H9 (cell line): ENCODE measurements at regions not wholly inside any gene's neighbourhood (a gene's known extent, or its start where the extent isn't known, plus 50 kb on each side); places are given as distances from the start of the nearest gene placed in this dataset.

Experiments used
- DNase-seq: peaks from one replicate; pipeline ENCODE4 v3.0.0-alpha.2; 2017
- H2AFZ ChIP-seq: one replicate; pipeline ENCODE4 v1.6.1; 2013; ENCODE audit warnings: mild to moderate bottlenecking, low read length, control low read depth, moderate library complexity
- H2AK5ac ChIP-seq: 2 replicates; pipeline ENCODE4 v1.6.1; 2013; ENCODE audit warnings: low read length, control low read depth, mixed read lengths; ENCODE audit not compliant: insufficient read length
- H2BK120ac ChIP-seq: one replicate; pipeline ENCODE4 v1.6.1; 2013; ENCODE audit warnings: low read depth, mild to moderate bottlenecking, low read length, control low read depth, inconsistent platforms; ENCODE audit not compliant: poor library complexity, severe bottlenecking
- H2BK12ac ChIP-seq: 2 replicates; pipeline ENCODE4 v1.6.1; 2013; ENCODE audit warnings: low read length, control low read depth, mixed read lengths, low read depth; ENCODE audit not compliant: insufficient read length
- H2BK15ac ChIP-seq: 2 replicates; pipeline ENCODE4 v1.6.1; 2013; ENCODE audit warnings: low read depth, low read length, control low read depth
- H2BK20ac ChIP-seq: one replicate; pipeline ENCODE4 v1.6.1; 2013; ENCODE audit warnings: low read depth, mild to moderate bottlenecking, low read length, control low read depth, inconsistent platforms; ENCODE audit not compliant: poor library complexity, severe bottlenecking
- H2BK5ac ChIP-seq: 2 replicates; pipeline ENCODE4 v1.6.1; 2013; ENCODE audit warnings: low read length, control low read depth, mixed read lengths; ENCODE audit not compliant: insufficient read length
- H3K14ac ChIP-seq: 2 replicates; pipeline ENCODE4 v1.6.1; 2013; ENCODE audit warnings: low read length, control low read depth; ENCODE audit not compliant: insufficient read depth
- H3K18ac ChIP-seq: 2 replicates; pipeline ENCODE4 v1.6.1; 2013; ENCODE audit warnings: low read depth, mild to moderate bottlenecking, mixed read lengths, low read length, control low read depth; ENCODE audit not compliant: insufficient read length
- H3K23ac ChIP-seq: 2 replicates; pipeline ENCODE4 v1.6.1; 2013; ENCODE audit warnings: low read length, control low read depth, mixed read lengths, low read depth; ENCODE audit not compliant: insufficient read length
- H3K23me2 ChIP-seq: 2 replicates; pipeline ENCODE4 v1.6.1; 2013; ENCODE audit warnings: low read depth, mild to moderate bottlenecking, mixed read lengths, low read length, control low read depth; ENCODE audit not compliant: insufficient read length, poor library complexity, severe bottlenecking
- H3K27ac ChIP-seq: 2 replicates; pipeline ENCODE4 v1.5.1; 2013; ENCODE audit warnings: low read length, control low read depth, mixed read lengths, low read depth; ENCODE audit not compliant: insufficient read length
- H3K27me3 ChIP-seq: 2 replicates; pipeline ENCODE4 v1.6.1; 2013; ENCODE audit warnings: low read length, control low read depth, inconsistent platforms; ENCODE audit not compliant: insufficient read depth
- H3K4ac ChIP-seq: 2 replicates; pipeline ENCODE4 v1.6.1; 2013; ENCODE audit warnings: low read depth, mild to moderate bottlenecking, control low read depth, inconsistent platforms, low read length, moderate library complexity
- H3K4me1 ChIP-seq: 2 replicates; pipeline ENCODE4 v1.6.1; 2013; ENCODE audit warnings: low read length, control low read depth, inconsistent platforms; ENCODE audit not compliant: insufficient read depth
- H3K4me2 ChIP-seq: 2 replicates; pipeline ENCODE4 v1.6.1; 2013; ENCODE audit warnings: low read length, control low read depth, mixed read lengths; ENCODE audit not compliant: insufficient read length, insufficient read depth
- H3K56ac ChIP-seq: 2 replicates; pipeline ENCODE4 v1.6.1; 2013; ENCODE audit warnings: low read depth, mild to moderate bottlenecking, mixed read lengths, low read length, control low read depth; ENCODE audit not compliant: insufficient read length
- H3K79me1 ChIP-seq: 2 replicates; pipeline ENCODE4 v1.6.1; 2013; ENCODE audit warnings: low read depth, mild to moderate bottlenecking, moderate library complexity, low read length, control low read depth, inconsistent platforms; ENCODE audit not compliant: insufficient read depth, poor library complexity, severe bottlenecking
- H3K79me2 ChIP-seq: 2 replicates; pipeline ENCODE4 v1.6.1; 2013; ENCODE audit warnings: low read length, control low read depth, inconsistent platforms; ENCODE audit not compliant: insufficient read depth
- H3K9ac ChIP-seq: 2 replicates; pipeline ENCODE4 v1.6.1; 2013; ENCODE audit warnings: low read length, control low read depth, mixed read lengths; ENCODE audit not compliant: insufficient read length; ENCODE audit errors: extremely low read depth
- H3K9me3 ChIP-seq: one replicate; pipeline ENCODE4 v1.6.1; 2013; ENCODE audit warnings: low read depth, low read length, inconsistent platforms; ENCODE audit not compliant: control insufficient read depth
- H3T11ph ChIP-seq: one replicate; pipeline ENCODE4 v1.6.1; 2013; ENCODE audit warnings: mild to moderate bottlenecking, low read length, control low read depth, inconsistent platforms
- H4K20me1 ChIP-seq: one replicate; pipeline ENCODE4 v1.6.1; 2013; ENCODE audit not compliant: control insufficient read depth, insufficient read length, insufficient read depth
- H4K5ac ChIP-seq: 2 replicates; pipeline ENCODE4 v1.6.1; 2013; ENCODE audit warnings: low read depth, mild to moderate bottlenecking, mixed read lengths, low read length, control low read depth; ENCODE audit not compliant: insufficient read length
- H4K8ac ChIP-seq: replicated peaks from 2 replicates; pipeline ENCODE4 v1.6.1; 2013; ENCODE audit warnings: low read length, control low read depth, mixed read lengths, low read depth; ENCODE audit not compliant: insufficient read length
- H4K91ac ChIP-seq: 2 replicates; pipeline ENCODE4 v1.6.1; 2013; ENCODE audit warnings: low read depth, mild to moderate bottlenecking, moderate library complexity, mixed read lengths, low read length, control low read depth; ENCODE audit not compliant: insufficient read length
- H3K27ac Mint-ChIP-seq, 3 experiments: 2 replicates in 2 of 3; 3 replicates in 1 of 3; pipeline ENCODE4 v1.8.0; 2020 to 2021; ENCODE audit warnings: mixed read lengths in 3 of 3, mild to moderate bottlenecking in 1 of 3, moderate library complexity in 1 of 3
- H3K27me3 Mint-ChIP-seq: 2 replicates; pipeline ENCODE4 v1.8.0; 2021; ENCODE audit warnings: low read depth, mild to moderate bottlenecking, moderate library complexity, mixed read lengths
- H3K36me3 Mint-ChIP-seq, 3 experiments: 2 replicates in 2 of 3; 3 replicates in 1 of 3; pipeline ENCODE4 v1.8.0; 2020 to 2021; ENCODE audit warnings: low read depth in 3 of 3, mixed read lengths in 3 of 3; ENCODE audit not compliant: insufficient read depth in 1 of 3
- H3K4me1 Mint-ChIP-seq, 2 experiments: 2 replicates each; pipeline ENCODE4 v1.8.0; 2020; ENCODE audit warnings: mixed read lengths in 2 of 2
- H3K4me3 Mint-ChIP-seq, 2 experiments: 2 replicates in 1 of 2; 3 replicates in 1 of 2; pipeline ENCODE4 v1.8.0; 2020 to 2021; ENCODE audit warnings: mild to moderate bottlenecking in 2 of 2, mixed read lengths in 2 of 2, moderate library complexity in 1 of 2
- H3K9me3 Mint-ChIP-seq, 2 experiments: 2 replicates in 1 of 2; 3 replicates in 1 of 2; pipeline ENCODE4 v1.8.0; 2020; ENCODE audit warnings: mild to moderate bottlenecking in 2 of 2, mixed read lengths in 2 of 2, moderate library complexity in 1 of 2
- WGBS: extraction: QIAGEN DNeasy Blood & Tissue Kit; methylation state at CpG from one replicate; pipeline ENCODE4 v1.1.7; 2013; ENCODE audit warnings: missing lambda C conversion rate, low lambda C conversion rate, mixed read lengths; ENCODE audit not compliant: insufficient read length; ENCODE audit errors: extremely low coverage; 5-methylcytosine and 5-hydroxymethylcytosine counted together
- TF ChIP-seq, protein P1 (sequence below): fragments of 200-600 bp; sonication (generic); conservative IDR thresholded peaks from 3 replicates; pipeline ENCODE4 v1.8.0; 2021; ENCODE audit warnings: antibody characterized with exemption, mild to moderate bottlenecking

DNA sequence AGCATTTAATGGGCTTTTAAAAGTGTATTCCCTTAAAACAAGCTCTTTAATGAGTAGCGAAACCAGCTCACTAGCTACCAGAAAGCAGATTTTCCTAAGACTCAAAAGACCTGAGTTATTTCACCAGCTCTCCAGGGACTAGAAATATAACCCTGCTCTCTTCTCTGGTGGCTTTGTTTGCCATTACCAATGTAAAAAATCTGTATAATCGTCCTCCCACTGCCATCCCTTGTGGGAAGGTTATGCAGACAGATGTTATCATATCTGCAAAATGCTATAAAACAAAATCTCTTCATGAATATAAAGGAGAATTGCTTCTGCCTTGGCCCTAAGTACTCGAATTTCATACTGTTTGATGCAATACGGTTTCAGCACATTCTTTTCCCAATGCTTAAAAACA lies 335.2 kb downstream of the NUP35 start:
- H3K27me3 ChIP-seq: no peaks in the 10 kb centered on the region
- Mint-ChIP-seq H3K27me3 (no peaks in the 10 kb centered on the region), H3K36me3 (peaks cover under 1% of the 10 kb centered on the region in 3 experiments; a peak in 3 of 7 replicates), H3K9me3 (peaks cover 0 to 3% of the 10 kb centered on the region in 2 experiments; a peak in 3 of 5 replicates), H3K27ac (no peak overlapping the region), H3K4me1 (peaks cover 3% of the 10 kb centered on the region in 2 experiments; a peak in 3 of 4 replicates), H3K4me3 (no peak overlapping the region)
- H3K9ac ChIP-seq: no peak overlapping the region
- H2BK5ac ChIP-seq: no peak overlapping the region
- H2BK15ac ChIP-seq: no peak overlapping the region
- H3T11ph ChIP-seq: no peak overlapping the region
- no peak overlapping the region for H3K4me2 ChIP-seq
- no peak for DNase-seq
- H4K5ac ChIP-seq: no peak overlapping the region
- H3K14ac ChIP-seq: no peak overlapping the region
- H3K79me1 ChIP-seq: no peaks in the 10 kb centered on the region
- H2BK12ac ChIP-seq: no peak overlapping the region
- no peak overlapping the region for H4K91ac ChIP-seq
- no peaks in the 10 kb centered on the region for H3K23me2 ChIP-seq
- H3K9me3 ChIP-seq: no peaks in the 10 kb centered on the region
- H3K23ac ChIP-seq: no peak overlapping the region
- no peak overlapping the region for H2AK5ac ChIP-seq
- no peak overlapping the region for H3K4ac ChIP-seq
- H3K56ac ChIP-seq: no peak overlapping the region
- H3K27ac ChIP-seq: no peak overlapping the region
- no peak overlapping the region for H4K8ac ChIP-seq
- no peaks in the 10 kb centered on the region for H4K20me1 ChIP-seq
- no peaks in the 10 kb centered on the region for H3K4me1 ChIP-seq
- H3K79me2 ChIP-seq: no peaks in the 10 kb centered on the region
- H3K18ac ChIP-seq: no peak overlapping the region
- no peak overlapping the region for H2BK120ac ChIP-seq
- no peak overlapping the region for H2BK20ac ChIP-seq
- no CpG with 5 or more reads among the region's 4 CpGs for WGBS
- H2AFZ ChIP-seq: no peak overlapping the region
- TF ChIP-seq, protein P1, sequence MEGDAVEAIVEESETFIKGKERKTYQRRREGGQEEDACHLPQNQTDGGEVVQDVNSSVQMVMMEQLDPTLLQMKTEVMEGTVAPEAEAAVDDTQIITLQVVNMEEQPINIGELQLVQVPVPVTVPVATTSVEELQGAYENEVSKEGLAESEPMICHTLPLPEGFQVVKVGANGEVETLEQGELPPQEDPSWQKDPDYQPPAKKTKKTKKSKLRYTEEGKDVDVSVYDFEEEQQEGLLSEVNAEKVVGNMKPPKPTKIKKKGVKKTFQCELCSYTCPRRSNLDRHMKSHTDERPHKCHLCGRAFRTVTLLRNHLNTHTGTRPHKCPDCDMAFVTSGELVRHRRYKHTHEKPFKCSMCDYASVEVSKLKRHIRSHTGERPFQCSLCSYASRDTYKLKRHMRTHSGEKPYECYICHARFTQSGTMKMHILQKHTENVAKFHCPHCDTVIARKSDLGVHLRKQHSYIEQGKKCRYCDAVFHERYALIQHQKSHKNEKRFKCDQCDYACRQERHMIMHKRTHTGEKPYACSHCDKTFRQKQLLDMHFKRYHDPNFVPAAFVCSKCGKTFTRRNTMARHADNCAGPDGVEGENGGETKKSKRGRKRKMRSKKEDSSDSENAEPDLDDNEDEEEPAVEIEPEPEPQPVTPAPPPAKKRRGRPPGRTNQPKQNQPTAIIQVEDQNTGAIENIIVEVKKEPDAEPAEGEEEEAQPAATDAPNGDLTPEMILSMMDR: no peak
